ENCODE measurements at regions not wholly inside any gene's neighbourhood (a gene's known extent, or its start where the extent isn't known, plus 50 kb on each side); places are given as distances from the start of the nearest gene placed in this dataset.

DNA sequence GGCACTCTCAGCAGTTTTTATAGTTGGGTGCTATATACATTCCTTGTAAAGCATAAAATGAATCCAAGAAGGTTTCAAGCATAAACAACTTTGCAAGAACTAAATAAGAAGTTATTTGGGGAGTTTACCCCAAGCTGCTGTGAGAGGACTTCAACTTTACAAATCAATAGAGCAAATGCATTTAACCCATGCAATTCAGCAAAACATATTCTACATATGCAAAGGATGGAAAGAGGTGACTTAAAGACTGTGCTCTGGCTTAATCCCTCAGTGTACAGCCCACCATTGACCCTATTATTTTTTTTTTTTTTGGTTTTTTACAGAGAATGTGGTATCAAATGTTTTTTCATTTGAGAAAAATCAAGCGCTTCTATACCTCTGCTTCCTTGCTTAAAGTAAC is 736.5 kb downstream of the CETN3 start:
- TF ChIP-seq, protein P1, sequence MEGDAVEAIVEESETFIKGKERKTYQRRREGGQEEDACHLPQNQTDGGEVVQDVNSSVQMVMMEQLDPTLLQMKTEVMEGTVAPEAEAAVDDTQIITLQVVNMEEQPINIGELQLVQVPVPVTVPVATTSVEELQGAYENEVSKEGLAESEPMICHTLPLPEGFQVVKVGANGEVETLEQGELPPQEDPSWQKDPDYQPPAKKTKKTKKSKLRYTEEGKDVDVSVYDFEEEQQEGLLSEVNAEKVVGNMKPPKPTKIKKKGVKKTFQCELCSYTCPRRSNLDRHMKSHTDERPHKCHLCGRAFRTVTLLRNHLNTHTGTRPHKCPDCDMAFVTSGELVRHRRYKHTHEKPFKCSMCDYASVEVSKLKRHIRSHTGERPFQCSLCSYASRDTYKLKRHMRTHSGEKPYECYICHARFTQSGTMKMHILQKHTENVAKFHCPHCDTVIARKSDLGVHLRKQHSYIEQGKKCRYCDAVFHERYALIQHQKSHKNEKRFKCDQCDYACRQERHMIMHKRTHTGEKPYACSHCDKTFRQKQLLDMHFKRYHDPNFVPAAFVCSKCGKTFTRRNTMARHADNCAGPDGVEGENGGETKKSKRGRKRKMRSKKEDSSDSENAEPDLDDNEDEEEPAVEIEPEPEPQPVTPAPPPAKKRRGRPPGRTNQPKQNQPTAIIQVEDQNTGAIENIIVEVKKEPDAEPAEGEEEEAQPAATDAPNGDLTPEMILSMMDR (IDR thresholded peaks at IDR 0.05) = no peak
- TF ChIP-seq POLR2A (IDR thresholded peaks at IDR 0.05) (no peak), EP300 (IDR thresholded peaks at IDR 0.05) (no peak), POLR2AphosphoS5 (IDR thresholded peaks at IDR 0.05) (no peak)
